ENCODE measurements at regions not wholly inside any gene's neighbourhood (a gene's known extent, or its start where the extent isn't known, plus 50 kb on each side); places are given as distances from the start of the nearest gene placed in this dataset.

DNA sequence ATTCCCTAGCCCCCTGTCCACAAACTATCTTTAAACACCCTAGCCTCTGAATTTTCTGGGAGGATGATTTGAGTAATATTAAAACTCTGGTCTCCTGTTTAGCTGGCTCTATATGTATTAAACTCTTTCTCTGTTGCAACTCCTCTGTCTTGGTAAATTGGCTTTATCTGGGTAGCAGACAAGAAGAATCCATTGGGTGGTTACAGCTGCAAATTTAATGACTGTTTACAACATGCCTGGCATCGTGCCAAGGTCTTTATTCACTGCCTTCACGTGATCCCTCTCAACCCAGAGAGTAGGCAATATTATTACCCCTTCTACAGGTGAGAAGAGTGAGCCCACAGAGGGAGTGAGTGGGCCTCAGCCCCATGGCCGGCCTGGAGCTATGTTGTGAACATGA lies 77.8 kb upstream of the MYL2 start:
- TF ChIP-seq, protein P1, sequence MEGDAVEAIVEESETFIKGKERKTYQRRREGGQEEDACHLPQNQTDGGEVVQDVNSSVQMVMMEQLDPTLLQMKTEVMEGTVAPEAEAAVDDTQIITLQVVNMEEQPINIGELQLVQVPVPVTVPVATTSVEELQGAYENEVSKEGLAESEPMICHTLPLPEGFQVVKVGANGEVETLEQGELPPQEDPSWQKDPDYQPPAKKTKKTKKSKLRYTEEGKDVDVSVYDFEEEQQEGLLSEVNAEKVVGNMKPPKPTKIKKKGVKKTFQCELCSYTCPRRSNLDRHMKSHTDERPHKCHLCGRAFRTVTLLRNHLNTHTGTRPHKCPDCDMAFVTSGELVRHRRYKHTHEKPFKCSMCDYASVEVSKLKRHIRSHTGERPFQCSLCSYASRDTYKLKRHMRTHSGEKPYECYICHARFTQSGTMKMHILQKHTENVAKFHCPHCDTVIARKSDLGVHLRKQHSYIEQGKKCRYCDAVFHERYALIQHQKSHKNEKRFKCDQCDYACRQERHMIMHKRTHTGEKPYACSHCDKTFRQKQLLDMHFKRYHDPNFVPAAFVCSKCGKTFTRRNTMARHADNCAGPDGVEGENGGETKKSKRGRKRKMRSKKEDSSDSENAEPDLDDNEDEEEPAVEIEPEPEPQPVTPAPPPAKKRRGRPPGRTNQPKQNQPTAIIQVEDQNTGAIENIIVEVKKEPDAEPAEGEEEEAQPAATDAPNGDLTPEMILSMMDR (conservative IDR thresholded peaks at IDR 0.05; ENCODE audit: low read depth in 2 of 2) = no peak
- TF ChIP-seq EZH2 (IDR thresholded peaks at IDR 0.05; ENCODE audit: low read depth, unreplicated experiment) (no peak), POLR2AphosphoS5 (IDR thresholded peaks at IDR 0.05; ENCODE audit: low read depth) (no peak)
